HCT116 (cell line): ENCODE measurements at regions not wholly inside any gene's neighbourhood (a gene's known extent, or its start where the extent isn't known, plus 50 kb on each side); places are given as distances from the start of the nearest gene placed in this dataset.
A peak's percentile ranks its signal among the peaks of the same experiment; 100 is the strongest.

Experiments
- ATAC-seq: fragments of 200-7000 bp; cut with Tn5 transposase; 2 replicates; pipeline ENCODE4 v1.9.1; 2020; ENCODE audit warnings: mild to moderate bottlenecking, moderate library complexity
- BruUV-seq: library from RNA; stranded (reverse); fragments of 400-500 nt; replicated peaks from 2 replicates; lab custom pipeline; 2021; lab: Mats Ljungman, UMichigan
- CTCF ChIA-PET: fragments of 300-600 bp; sonication (Branson Sonifier 250); formaldehyde crosslinking; loops from one replicate; lab custom pipeline; 2021; ENCODE audit warnings: antibody characterized with exemption; lab: Charles Lee
- POLR2A ChIA-PET: fragments of 300-600, 350-600 bp; sonication (Branson Sonifier 250); formaldehyde crosslinking; loops from one replicate; lab custom pipeline; 2021; ENCODE audit warnings: antibody characterized with exemption; lab: Charles Lee
- RAD21 ChIA-PET, 2 experiments: fragments of 300-600 bp; sonication (Branson Sonifier 250); formaldehyde crosslinking; loops; one replicate each; lab custom pipeline; 2023; ENCODE audit warnings: low total read pairs in 2 of 2; ENCODE audit not compliant: uncharacterized antibody in 2 of 2, unreplicated experiment in 2 of 2, low non-redundant PET in 1 of 2; lab: Charles Lee
- DNase-seq: peaks from one replicate; pipeline ENCODE4 v3.0.0-alpha.2; 2010; ENCODE audit warnings: low read depth, low spot score
- H2AFZ ChIP-seq: fragments of 200-600 bp; shearing (Covaris generic), sonication (generic); 2 replicates; pipeline ENCODE4 v1.6.1; 2017; ENCODE audit warnings: low read depth, mixed run types, mixed read lengths, antibody characterized with exemption, low read length; ENCODE audit not compliant: poor library complexity, severe bottlenecking
- H3K27ac ChIP-seq: 2 replicates; pipeline ENCODE4 v1.5.1; 2012; ENCODE audit warnings: low read depth, low read length
- H3K27me3 ChIP-seq: fragments of 200-600 bp; sonication (generic); 2 replicates; pipeline ENCODE4 v1.6.1; 2016; ENCODE audit warnings: mixed run types, low read length, mixed read lengths; ENCODE audit not compliant: insufficient read depth
- H3K36me3 ChIP-seq, 2 experiments: fragments of 200-500 bp in 1 of 2; fragments of 200-600 bp in 1 of 2; sonication (Bioruptor generic) in 1 of 2; sonication (generic) in 1 of 2; 2 replicates each; pipeline versions ENCODE4 v1.5.1 to v1.6.1; 2014 to 2016; ENCODE audit warnings: low read length in 2 of 2, inconsistent platforms in 1 of 2, mixed read lengths in 1 of 2, mixed run types in 1 of 2; ENCODE audit not compliant: insufficient read depth in 2 of 2, control insufficient read depth in 1 of 2
- H3K4me1 ChIP-seq, 2 experiments: fragments of 200-600 bp in 1 of 2; sonication (generic) in 1 of 2; 2 replicates each; pipeline versions ENCODE4 v1.5.1 to v1.6.1; 2012 to 2017; ENCODE audit warnings: low read length in 2 of 2, inconsistent platforms in 1 of 2, mild to moderate bottlenecking in 1 of 2, mixed read lengths in 1 of 2, mixed run types in 1 of 2, moderate library complexity in 1 of 2; ENCODE audit not compliant: insufficient read depth in 2 of 2, control insufficient read depth in 1 of 2
- H3K4me2 ChIP-seq: fragments of 200-600 bp; sonication (generic); 2 replicates; pipeline ENCODE4 v1.6.1; 2017; ENCODE audit warnings: mixed run types, low read length, mixed read lengths
- H3K4me3 ChIP-seq, 2 experiments: fragments of 200-600 bp in 1 of 2; sonication (generic) in 1 of 2; replicated peaks in 1 of 2; 2 replicates each; pipeline ENCODE4 v1.5.1; 2011 to 2016; ENCODE audit warnings: low read length in 2 of 2, control low read depth in 1 of 2, low read depth in 1 of 2, mild to moderate bottlenecking in 1 of 2, mixed read lengths in 1 of 2, mixed run types in 1 of 2
- H3K79me2 ChIP-seq: fragments of 200-600 bp; sonication (generic); 2 replicates; pipeline ENCODE4 v1.6.1; 2017; ENCODE audit warnings: mild to moderate bottlenecking, mixed run types, low read length, moderate library complexity, mixed read lengths; ENCODE audit not compliant: insufficient read depth
- H3K9ac ChIP-seq: fragments of 200-600 bp; sonication (generic); 2 replicates; pipeline ENCODE4 v1.6.1; 2016; ENCODE audit warnings: low read length, mixed read lengths
- H3K9me2 ChIP-seq: fragments of 200-600 bp; sonication (generic), shearing (Covaris generic); 2 replicates; pipeline ENCODE4 v1.6.1; 2017; ENCODE audit warnings: mixed run types, mild to moderate bottlenecking, moderate library complexity; ENCODE audit not compliant: insufficient read depth
- H3K9me3 ChIP-seq, 2 experiments: fragments of 200-500 bp in 1 of 2; fragments of 200-600 bp in 1 of 2; sonication (Bioruptor generic) in 1 of 2; sonication (generic) in 1 of 2; 2 replicates each; pipeline ENCODE4 v1.6.1; 2014 to 2017; ENCODE audit warnings: low read length in 2 of 2, mixed read lengths in 2 of 2, inconsistent platforms in 1 of 2, low read depth in 1 of 2, mild to moderate bottlenecking in 1 of 2, mixed run types in 1 of 2, moderate library complexity in 1 of 2; ENCODE audit not compliant: control insufficient read depth in 1 of 2, insufficient read depth in 1 of 2
- H4K20me1 ChIP-seq: fragments of 200-600 bp; sonication (generic), shearing (Covaris generic); 2 replicates; pipeline ENCODE4 v1.6.1; 2017; ENCODE audit warnings: mixed run types, mild to moderate bottlenecking, moderate library complexity; ENCODE audit not compliant: insufficient read depth
- CBX3 ChIP-seq: IDR thresholded peaks from 2 replicates; pipeline ENCODE4 v1.6.1; 2012; ENCODE audit warnings: low read depth
- CEBPB ChIP-seq: IDR thresholded peaks from 2 replicates; pipeline ENCODE4 v1.6.1; 2012; ENCODE audit warnings: low read depth
- EGR1 ChIP-seq: IDR thresholded peaks from 2 replicates; pipeline ENCODE4 v1.6.1; 2012; ENCODE audit warnings: low read depth
- FOSL1 ChIP-seq: IDR thresholded peaks from 2 replicates; pipeline ENCODE4 v1.6.1; 2012; ENCODE audit warnings: low read depth
- JUND ChIP-seq: IDR thresholded peaks from 2 replicates; pipeline ENCODE4 v1.6.1; 2012
- POLR2A ChIP-seq: IDR thresholded peaks from 2 replicates; pipeline ENCODE4 v1.7.0; 2011; ENCODE audit warnings: borderline replicate concordance; ENCODE audit not compliant: insufficient read depth, insufficient read length; ENCODE audit errors: extremely low read depth
- RAD21 ChIP-seq: IDR thresholded peaks from 2 replicates; pipeline ENCODE4 v1.6.1; 2012; ENCODE audit warnings: low read depth, mild to moderate bottlenecking
- REST ChIP-seq: IDR thresholded peaks from 2 replicates; pipeline ENCODE4 v1.6.1; 2012; ENCODE audit warnings: low read depth
- SIN3A ChIP-seq: IDR thresholded peaks from 2 replicates; pipeline ENCODE4 v1.6.1; 2012; ENCODE audit warnings: low read depth
- intact Hi-C: fragments of 100-400 bp; cut with micrococcal nuclease; formaldehyde crosslinking; loops from 2 replicates; pipeline ENCODE4 v1.10.0; 2022

GRCh38 chr17:70938336-70938735 is 769.0 kb downstream of the KCNJ2 start:
- TF ChIP-seq SIN3A = no peak
- TF ChIP-seq CEBPB = no peak
- no peak for TF ChIP-seq REST
- no peak for TF ChIP-seq EGR1
- TF ChIP-seq CBX3 = no peak
- intact Hi-C loops = no loop called here
- BruUV-seq = no TSS peak
- no peaks in the 10 kb centered on the region for H3K9me3 ChIP-seq
- DNase-seq (no peak), ATAC-seq (no peak)
- no peak overlapping the region for H3K27ac ChIP-seq
- H3K27me3 ChIP-seq = no peaks in the 10 kb centered on the region
- no peaks in the 10 kb centered on the region for H3K4me1 ChIP-seq
- no peaks in the 10 kb centered on the region for H3K79me2 ChIP-seq
- ChIA-PET POLR2A (no interaction called here), RAD21 (no interaction called here), CTCF (no interaction called here)
- no peaks in the 10 kb centered on the region for H3K36me3 ChIP-seq
- no peak overlapping the region for H3K4me3 ChIP-seq
- no peak overlapping the region for H2AFZ ChIP-seq
- no peak overlapping the region for H3K9ac ChIP-seq
- no peaks in the 10 kb centered on the region for H4K20me1 ChIP-seq
- no peaks in the 10 kb centered on the region for H3K9me2 ChIP-seq
- H3K4me2 ChIP-seq = no peak overlapping the region

GRCh38 chr17:70945386-70945785 is 776.1 kb downstream of the KCNJ2 start:
- no peaks in the 10 kb centered on the region for H3K9me3 ChIP-seq
- no peaks in the 10 kb centered on the region for H3K4me1 ChIP-seq
- intact Hi-C loops = no loop called here
- H4K20me1 ChIP-seq = no peaks in the 10 kb centered on the region
- no peak overlapping the region for H2AFZ ChIP-seq
- RAD21 ChIA-PET = no interaction called here
- no peak overlapping the region for H3K4me3 ChIP-seq
- BruUV-seq = no TSS peak
- no peak for ATAC-seq
- POLR2A ChIA-PET = no interaction called here
- CTCF ChIA-PET = no interaction called here
- no peak overlapping the region for H3K27ac ChIP-seq
- H3K79me2 ChIP-seq = no peaks in the 10 kb centered on the region
- H3K4me2 ChIP-seq = no peak overlapping the region
- DNase-seq = no peak
- TF ChIP-seq EGR1 (no peak), SIN3A (no peak), RAD21 (peak; percentile 27; the same call in 1 of the 2 replicates), JUND (no peak), FOSL1 (no peak), POLR2A (no peak)
- no peaks in the 10 kb centered on the region for H3K27me3 ChIP-seq
- no peak overlapping the region for H3K9ac ChIP-seq
- H3K9me2 ChIP-seq = no peaks in the 10 kb centered on the region
- no peaks in the 10 kb centered on the region for H3K36me3 ChIP-seq
